ENCODE measurements at regions not wholly inside any gene's neighbourhood (a gene's known extent, or its start where the extent isn't known, plus 50 kb on each side); places are given as distances from the start of the nearest gene placed in this dataset.
A peak's percentile ranks its signal among the peaks of the same experiment; 100 is the strongest.

- TF ChIP-seq UBTF (CRISPR knock-in tag; IDR thresholded peaks at IDR 0.05) (no peak), HNRNPK (IDR thresholded peaks at IDR 0.05; ENCODE audit: low read depth, low read length, poor library complexity, severe bottlenecking) (no peak), MIER3 (CRISPR knock-in tag; IDR thresholded peaks at IDR 0.05; ENCODE audit: borderline replicate concordance) (no peak)
These were observed 65.6 kb upstream of the ETS2 start (continued) for GRCh38 chr21:38740090-38740489.

- Histone ChIP-seq H3K27me3 (ENCODE audit: control insufficient read depth in 1 of 2, insufficient read depth in 2 of 2, low read length in 2 of 2) (no peaks in the 10 kb centered on the region), H3K4me1 (ENCODE audit: insufficient read depth, low read length) (peaks cover 16% of the 10 kb centered on the region), H3K4me3 (replicated peaks in 1 of 3; ENCODE audit: insufficient read depth in 1 of 3, low read depth in 2 of 3, low read length in 3 of 3) (no peak overlapping the region), H4K20me1 (ENCODE audit: insufficient read depth, low read length) (no peaks in the 10 kb centered on the region), H3K9me3 (ENCODE audit: low read length) (no peaks in the 10 kb centered on the region), H3K27ac (ENCODE audit: extremely low read length, insufficient read depth, low read length) (no peak overlapping the region), H3K9ac (ENCODE audit: insufficient read depth, low read depth, low read length) (no peak overlapping the region), H2AFZ (ENCODE audit: low read length) (no peak overlapping the region), H3K4me2 (ENCODE audit: low read depth, low read length) (no peak overlapping the region), H3K36me3 (replicated peaks in 1 of 2; ENCODE audit: control insufficient read depth in 1 of 2, insufficient read depth in 2 of 2, low read length in 2 of 2) (no peaks in the 10 kb centered on the region), H3K79me2 (ENCODE audit: insufficient read depth, low read length) (no peaks in the 10 kb centered on the region)
- no peak for FAIRE-seq
- ATAC-seq = no peak
- ChIA-PET CTCF (ENCODE audit: low intra/inter-chr PET ratio, low total read pairs) (no interaction called here), POLR2A (no interaction called here)
- WGBS (ENCODE audit: low lambda C conversion rate) = 77% methylated on average over 5 of the region's 5 CpGs
- DNase-seq (ENCODE audit: low spot score) = no peak
- TF ChIP-seq PATZ1 (CRISPR knock-in tag; IDR thresholded peaks at IDR 0.05) (no peak), ZNF709 (CRISPR knock-in tag; IDR thresholded peaks at IDR 0.05) (no peak), ARNT (IDR thresholded peaks at IDR 0.05) (no peak), DNMT1 (CRISPR knock-in tag; IDR thresholded peaks at IDR 0.05) (no peak), ZNF629 (CRISPR knock-in tag; conservative IDR thresholded peaks at IDR 0.05) (peak; percentile 37; the same call in 1 of the 2 replicates)
- intact Hi-C loops (cut with micrococcal nuclease; ENCODE audit: unreplicated experiment) = no loop called here
- in situ Hi-C loops (cut with HindIII; ENCODE audit: extremely low pct_ligation_motif_present, low pct_unique_long_range_greater_than_20kb) = no loop called here
- BruUV-seq (replicated peaks) = no TSS peak
These were observed 64.4 kb upstream of the ETS2 start for GRCh38 chr21:38741092-38741949.
